Activated CD8-positive, alpha-beta T cell treated with anti-CD3 and anti-CD28 coated beads for 36 hours (primary cell): ENCODE measurements at regions not wholly inside any gene's neighbourhood (a gene's known extent, or its start where the extent isn't known, plus 50 kb on each side); places are given as distances from the start of the nearest gene placed in this dataset.

Experiments
- ATAC-seq: fragments of 200-7000 bp; cut with Tn5 transposase; one replicate; pipeline ENCODE4 v1.10.0; 2021; ENCODE audit warnings: mild to moderate bottlenecking, moderate library complexity
- CTCF ChIA-PET: fragments of 350-600 bp; sonication (Branson Sonifier 250); formaldehyde crosslinking; loops from one replicate; lab custom pipeline; 2021; ENCODE audit warnings: antibody characterized with exemption; lab: Charles Lee
- POLR2A ChIA-PET: fragments of 350-600 bp; sonication (Branson Sonifier 250); formaldehyde crosslinking; loops from one replicate; lab custom pipeline; 2021; ENCODE audit warnings: antibody characterized with exemption; lab: Charles Lee
- DNase-seq: peaks from one replicate; pipeline ENCODE4 v3.0.0-alpha.2; 2020
- H3K27ac Mint-ChIP-seq: one replicate; pipeline ENCODE4 v1.8.0; 2021; ENCODE audit warnings: mild to moderate bottlenecking, mixed read lengths
- H3K27me3 Mint-ChIP-seq: one replicate; pipeline ENCODE4 v1.8.0; 2021; ENCODE audit warnings: mixed read lengths
- H3K36me3 Mint-ChIP-seq: one replicate; pipeline ENCODE4 v1.8.0; 2021; ENCODE audit warnings: low read depth, mixed read lengths
- H3K4me1 Mint-ChIP-seq: one replicate; pipeline ENCODE4 v1.8.0; 2021; ENCODE audit warnings: low read depth, mixed read lengths
- H3K4me3 Mint-ChIP-seq: one replicate; pipeline ENCODE4 v1.8.0; 2021; ENCODE audit warnings: mild to moderate bottlenecking, moderate library complexity, mixed read lengths
- H3K9me3 Mint-ChIP-seq: one replicate; pipeline ENCODE4 v1.8.0; 2021; ENCODE audit warnings: mixed read lengths
- intact Hi-C: fragments of 100-400 bp; cut with micrococcal nuclease; formaldehyde crosslinking; loops from one replicate; pipeline ENCODE4 v1.10.0; 2022
- TF ChIP-seq, protein P1 (sequence below): fragments of 200-600 bp; IDR thresholded peaks from one replicate; pipeline ENCODE4 v1.8.0; 2022; ENCODE audit warnings: antibody characterized with exemption, mild to moderate bottlenecking

DNA sequence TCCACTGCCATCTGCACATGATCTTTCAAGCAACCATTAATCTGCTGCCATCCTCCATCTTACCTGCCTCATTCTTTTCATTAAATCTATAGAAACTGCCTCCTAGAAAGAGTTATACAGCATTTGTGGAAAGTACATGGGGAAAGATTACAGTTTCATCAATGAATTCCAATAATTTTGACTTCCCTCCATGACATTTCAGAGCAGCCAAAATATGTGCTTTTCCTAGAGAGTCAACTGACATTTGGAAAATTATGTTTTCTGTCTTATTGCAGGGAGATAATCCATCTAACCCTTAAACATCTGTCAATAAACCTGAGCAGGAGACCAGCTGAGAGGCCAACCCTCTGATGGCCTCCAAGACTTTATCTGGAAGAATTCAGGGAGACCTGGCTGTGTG is 147.0 kb upstream of the CDH5 start:
- no peak overlapping the region for H3K4me3 Mint-ChIP-seq
- TF ChIP-seq, protein P1, sequence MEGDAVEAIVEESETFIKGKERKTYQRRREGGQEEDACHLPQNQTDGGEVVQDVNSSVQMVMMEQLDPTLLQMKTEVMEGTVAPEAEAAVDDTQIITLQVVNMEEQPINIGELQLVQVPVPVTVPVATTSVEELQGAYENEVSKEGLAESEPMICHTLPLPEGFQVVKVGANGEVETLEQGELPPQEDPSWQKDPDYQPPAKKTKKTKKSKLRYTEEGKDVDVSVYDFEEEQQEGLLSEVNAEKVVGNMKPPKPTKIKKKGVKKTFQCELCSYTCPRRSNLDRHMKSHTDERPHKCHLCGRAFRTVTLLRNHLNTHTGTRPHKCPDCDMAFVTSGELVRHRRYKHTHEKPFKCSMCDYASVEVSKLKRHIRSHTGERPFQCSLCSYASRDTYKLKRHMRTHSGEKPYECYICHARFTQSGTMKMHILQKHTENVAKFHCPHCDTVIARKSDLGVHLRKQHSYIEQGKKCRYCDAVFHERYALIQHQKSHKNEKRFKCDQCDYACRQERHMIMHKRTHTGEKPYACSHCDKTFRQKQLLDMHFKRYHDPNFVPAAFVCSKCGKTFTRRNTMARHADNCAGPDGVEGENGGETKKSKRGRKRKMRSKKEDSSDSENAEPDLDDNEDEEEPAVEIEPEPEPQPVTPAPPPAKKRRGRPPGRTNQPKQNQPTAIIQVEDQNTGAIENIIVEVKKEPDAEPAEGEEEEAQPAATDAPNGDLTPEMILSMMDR, result no peak
- no peaks in the 10 kb centered on the region for H3K9me3 Mint-ChIP-seq
- ChIA-PET CTCF (no interaction called here), POLR2A (no interaction called here)
- H3K36me3 Mint-ChIP-seq, result no peaks in the 10 kb centered on the region
- H3K27ac Mint-ChIP-seq, result no peak overlapping the region
- intact Hi-C loops, result no loop called here
- no peak for ATAC-seq
- DNase-seq, result no peak
- peaks cover 5% of the 10 kb centered on the region for H3K27me3 Mint-ChIP-seq
- H3K4me1 Mint-ChIP-seq, result peaks cover 1% of the 10 kb centered on the region

DNA sequence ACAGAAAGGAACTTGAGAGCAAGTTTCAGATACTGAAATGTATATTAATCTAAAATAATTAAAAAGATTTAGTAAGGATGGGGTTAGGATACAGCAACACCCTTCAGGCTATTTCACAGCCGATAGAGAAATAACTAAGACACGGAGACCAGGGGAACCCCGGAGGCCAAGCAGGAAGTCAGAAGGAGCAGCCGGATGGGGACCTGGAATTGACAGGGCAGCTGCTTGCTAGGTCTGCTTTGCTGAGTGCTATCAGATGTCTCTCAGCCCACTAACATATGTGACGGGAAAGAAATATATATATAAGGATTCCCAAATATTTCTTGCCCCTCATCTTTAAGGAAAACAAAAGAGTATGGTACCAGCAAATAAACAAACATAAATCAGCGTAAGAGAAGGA is 154.1 kb upstream of the CDH5 start:
- H3K36me3 Mint-ChIP-seq, result no peaks in the 10 kb centered on the region
- intact Hi-C loops, result no loop called here
- no peaks in the 10 kb centered on the region for H3K9me3 Mint-ChIP-seq
- TF ChIP-seq, protein P1, result no peak
- POLR2A ChIA-PET, result no interaction called here
- ATAC-seq, result no peak
- peaks cover 2% of the 10 kb centered on the region for H3K27me3 Mint-ChIP-seq
- no peaks in the 10 kb centered on the region for H3K4me1 Mint-ChIP-seq
- no peak overlapping the region for H3K4me3 Mint-ChIP-seq
- H3K27ac Mint-ChIP-seq, result no peak overlapping the region
- CTCF ChIA-PET, result no interaction called here
- DNase-seq, result no peak

DNA sequence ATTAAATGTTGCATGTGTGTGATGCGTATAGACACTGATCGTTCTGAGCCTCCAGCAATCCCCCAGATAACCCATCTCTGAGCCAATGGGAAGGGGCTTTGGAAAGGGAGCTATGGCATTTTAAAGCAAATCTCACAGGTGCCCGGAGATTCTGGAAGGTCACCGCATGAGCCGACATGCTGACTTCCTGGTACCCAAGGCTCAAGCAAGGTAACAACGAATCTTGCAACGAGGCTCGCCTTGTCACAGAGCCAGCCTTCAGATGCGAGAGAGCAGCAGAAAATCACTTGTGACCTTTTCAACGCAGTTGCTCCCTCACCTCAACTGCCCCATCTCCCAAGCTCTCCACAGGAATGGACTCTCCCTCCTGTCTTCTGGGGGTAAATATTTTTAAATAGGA is 154.8 kb upstream of the CDH5 start:
- Mint-ChIP-seq H3K4me1 (no peaks in the 10 kb centered on the region), H3K27ac (no peak overlapping the region), H3K4me3 (no peak overlapping the region), H3K9me3 (no peaks in the 10 kb centered on the region), H3K27me3 (peaks cover 2% of the 10 kb centered on the region), H3K36me3 (no peaks in the 10 kb centered on the region)
- ChIA-PET POLR2A (interaction anchor here (0.8 kb wide), 1 partner anchor 9 kb away, joined by 3 read pairs; no protein-coding TSS in a partner anchor), CTCF (interaction anchor here (1.0 kb wide), 1 partner anchor 132 kb away, joined by 3 read pairs; no protein-coding TSS in a partner anchor)
- DNase-seq (no peak), ATAC-seq (no peak)
- intact Hi-C loops, result no loop called here
- TF ChIP-seq, protein P1, result no peak

DNA sequence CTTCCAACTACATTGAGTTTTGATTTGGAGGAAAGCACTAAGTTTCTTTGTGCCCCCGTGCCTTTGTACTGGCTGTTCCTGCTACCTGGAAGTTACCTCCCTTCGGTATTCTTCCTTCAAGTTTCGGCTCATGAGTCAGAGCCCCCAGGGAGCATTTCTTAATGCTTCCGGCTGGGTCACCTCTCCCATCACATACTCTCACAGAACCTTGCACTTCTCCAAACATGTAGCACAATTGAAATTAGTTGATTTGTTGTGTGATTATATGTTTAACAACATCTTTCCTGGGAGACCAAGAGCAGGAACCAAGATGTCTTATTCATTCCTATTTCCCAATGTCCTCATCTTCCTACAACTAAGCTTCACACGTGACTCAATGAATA is 158.6 kb upstream of the CDH5 start:
- H3K27me3 Mint-ChIP-seq, result peaks cover 2% of the 10 kb centered on the region

DNA sequence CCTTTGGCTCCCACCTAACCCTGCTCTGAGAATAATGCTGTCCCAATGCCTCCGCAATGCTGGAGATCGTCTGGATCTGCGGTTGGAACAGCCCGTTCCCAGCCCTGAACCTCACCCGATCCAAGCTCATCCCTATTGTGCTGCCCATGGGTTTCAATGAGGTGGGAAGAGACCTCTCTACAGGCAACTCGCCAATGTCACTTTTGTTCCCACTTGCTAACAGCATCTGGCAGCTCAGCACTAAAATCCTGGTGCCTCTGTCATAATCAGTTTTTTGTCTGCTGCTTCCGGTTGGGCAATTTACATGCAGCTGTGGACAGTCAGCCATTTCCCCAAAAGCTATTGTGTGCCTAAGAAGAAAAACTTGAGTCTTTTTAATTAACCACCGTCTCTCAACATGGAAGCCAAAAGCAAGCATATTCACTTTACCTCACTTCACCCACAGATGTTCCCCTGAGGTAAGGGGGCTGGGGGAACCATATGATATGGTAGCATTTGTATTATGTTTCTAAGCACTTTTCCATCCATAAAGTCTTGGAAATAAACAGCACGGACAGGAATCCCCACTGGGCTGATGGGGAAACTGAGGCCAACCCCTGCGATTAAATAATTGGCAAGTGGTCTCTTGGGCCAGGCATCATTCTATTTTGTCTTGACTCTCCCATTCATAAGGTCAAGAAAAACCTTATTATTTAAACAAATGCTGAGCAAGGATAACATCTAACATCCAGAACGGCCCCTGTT is 159.2 kb upstream of the CDH5 start:
- Mint-ChIP-seq H3K9me3 (no peaks in the 10 kb centered on the region), H3K27ac (no peak overlapping the region), H3K4me1 (no peaks in the 10 kb centered on the region), H3K4me3 (no peak overlapping the region), H3K27me3 (peaks cover 2% of the 10 kb centered on the region), H3K36me3 (no peaks in the 10 kb centered on the region)
- POLR2A ChIA-PET, result no interaction called here
- TF ChIP-seq, protein P1, result no peak
- ATAC-seq, result no peak
- intact Hi-C loops, result no loop called here
- DNase-seq, result no peak
- CTCF ChIA-PET, result no interaction called here

More for the DNA sequence above, 158.6 kb upstream of the CDH5 start:
- no peaks in the 10 kb centered on the region for H3K9me3 Mint-ChIP-seq
- H3K36me3 Mint-ChIP-seq, result no peaks in the 10 kb centered on the region
- no peaks in the 10 kb centered on the region for H3K4me1 Mint-ChIP-seq
- ChIA-PET CTCF (no interaction called here), POLR2A (no interaction called here)
- H3K27ac Mint-ChIP-seq, result no peak overlapping the region
- ATAC-seq, result no peak
- DNase-seq, result no peak
- intact Hi-C loops, result no loop called here
- TF ChIP-seq, protein P1, result no peak
- H3K4me3 Mint-ChIP-seq, result no peak overlapping the region
